HG03135 (cell line): ENCODE measurements at regions not wholly inside any gene's neighbourhood (a gene's known extent, or its start where the extent isn't known, plus 50 kb on each side); places are given as distances from the start of the nearest gene placed in this dataset.

Source experiments
- ATAC-seq: cut with Tn5 transposase; IDR thresholded peaks from one replicate; pipeline ENCODE4 v1.9.1; 2021; ENCODE audit warnings: mild to moderate bottlenecking, moderate library complexity; ENCODE audit not compliant: unreplicated experiment

GRCh38 chr2:94939349-94939748 lies 68.1 kb downstream of the TEKT4 start:
- ATAC-seq, result no peak

- no peak for ATAC-seq
Measured at GRCh38 chr2:94947097-94948016, 76.1 kb downstream of the TEKT4 start.

- no peak for ATAC-seq
Measured at GRCh38 chr2:94955702-94956101, 69.8 kb upstream of the MAL start.

GRCh38 chr2:94956797-94957391 lies 68.6 kb upstream of the MAL start:
- ATAC-seq, result peak; percentile 69

GRCh38 chr2:94958245-94958644 lies 67.3 kb upstream of the MAL start:
- ATAC-seq, result no peak

GRCh38 chr2:94960266-94960665 lies 65.2 kb upstream of the MAL start:
- ATAC-seq, result no peak

GRCh38 chr2:94960751-94961150 lies 64.8 kb upstream of the MAL start:
- no peak for ATAC-seq

GRCh38 chr2:94964193-94964592 lies 61.3 kb upstream of the MAL start:
- ATAC-seq, result no peak

GRCh38 chr2:94966689-94967088 lies 58.8 kb upstream of the MAL start:
- ATAC-seq, result no peak

GRCh38 chr2:94970353-94970752 lies 55.2 kb upstream of the MAL start:
- ATAC-seq, result no peak
